HCT116 (cell line): ENCODE measurements at regions not wholly inside any gene's neighbourhood (a gene's known extent, or its start where the extent isn't known, plus 50 kb on each side); places are given as distances from the start of the nearest gene placed in this dataset.

Source experiments
- ATAC-seq: fragments of 200-7000 bp; cut with Tn5 transposase; 2 replicates; pipeline ENCODE4 v1.9.1; 2020; ENCODE audit warnings: mild to moderate bottlenecking, moderate library complexity
- BruUV-seq: library from RNA; stranded (reverse); fragments of 400-500 nt; replicated peaks from 2 replicates; lab custom pipeline; 2021; lab: Mats Ljungman, UMichigan
- CTCF ChIA-PET: fragments of 300-600 bp; sonication (Branson Sonifier 250); formaldehyde crosslinking; loops from one replicate; lab custom pipeline; 2021; ENCODE audit warnings: antibody characterized with exemption; lab: Charles Lee
- POLR2A ChIA-PET: fragments of 300-600, 350-600 bp; sonication (Branson Sonifier 250); formaldehyde crosslinking; loops from one replicate; lab custom pipeline; 2021; ENCODE audit warnings: antibody characterized with exemption; lab: Charles Lee
- RAD21 ChIA-PET, 2 experiments: fragments of 300-600 bp; sonication (Branson Sonifier 250); formaldehyde crosslinking; loops; one replicate each; lab custom pipeline; 2023; ENCODE audit warnings: low total read pairs in 2 of 2; ENCODE audit not compliant: uncharacterized antibody in 2 of 2, unreplicated experiment in 2 of 2, low non-redundant PET in 1 of 2; lab: Charles Lee
- DNase-seq: peaks from one replicate; pipeline ENCODE4 v3.0.0-alpha.2; 2010; ENCODE audit warnings: low read depth, low spot score
- H2AFZ ChIP-seq: fragments of 200-600 bp; shearing (Covaris generic), sonication (generic); 2 replicates; pipeline ENCODE4 v1.6.1; 2017; ENCODE audit warnings: low read depth, mixed run types, mixed read lengths, antibody characterized with exemption, low read length; ENCODE audit not compliant: poor library complexity, severe bottlenecking
- H3K27ac ChIP-seq: 2 replicates; pipeline ENCODE4 v1.5.1; 2012; ENCODE audit warnings: low read depth, low read length
- H3K27me3 ChIP-seq: fragments of 200-600 bp; sonication (generic); 2 replicates; pipeline ENCODE4 v1.6.1; 2016; ENCODE audit warnings: mixed run types, low read length, mixed read lengths; ENCODE audit not compliant: insufficient read depth
- H3K36me3 ChIP-seq, 2 experiments: fragments of 200-500 bp in 1 of 2; fragments of 200-600 bp in 1 of 2; sonication (Bioruptor generic) in 1 of 2; sonication (generic) in 1 of 2; 2 replicates each; pipeline versions ENCODE4 v1.5.1 to v1.6.1; 2014 to 2016; ENCODE audit warnings: low read length in 2 of 2, inconsistent platforms in 1 of 2, mixed read lengths in 1 of 2, mixed run types in 1 of 2; ENCODE audit not compliant: insufficient read depth in 2 of 2, control insufficient read depth in 1 of 2
- H3K4me1 ChIP-seq, 2 experiments: fragments of 200-600 bp in 1 of 2; sonication (generic) in 1 of 2; 2 replicates each; pipeline versions ENCODE4 v1.5.1 to v1.6.1; 2012 to 2017; ENCODE audit warnings: low read length in 2 of 2, inconsistent platforms in 1 of 2, mild to moderate bottlenecking in 1 of 2, mixed read lengths in 1 of 2, mixed run types in 1 of 2, moderate library complexity in 1 of 2; ENCODE audit not compliant: insufficient read depth in 2 of 2, control insufficient read depth in 1 of 2
- H3K4me2 ChIP-seq: fragments of 200-600 bp; sonication (generic); 2 replicates; pipeline ENCODE4 v1.6.1; 2017; ENCODE audit warnings: mixed run types, low read length, mixed read lengths
- H3K4me3 ChIP-seq, 2 experiments: fragments of 200-600 bp in 1 of 2; sonication (generic) in 1 of 2; replicated peaks in 1 of 2; 2 replicates each; pipeline ENCODE4 v1.5.1; 2011 to 2016; ENCODE audit warnings: low read length in 2 of 2, control low read depth in 1 of 2, low read depth in 1 of 2, mild to moderate bottlenecking in 1 of 2, mixed read lengths in 1 of 2, mixed run types in 1 of 2
- H3K79me2 ChIP-seq: fragments of 200-600 bp; sonication (generic); 2 replicates; pipeline ENCODE4 v1.6.1; 2017; ENCODE audit warnings: mild to moderate bottlenecking, mixed run types, low read length, moderate library complexity, mixed read lengths; ENCODE audit not compliant: insufficient read depth
- H3K9ac ChIP-seq: fragments of 200-600 bp; sonication (generic); 2 replicates; pipeline ENCODE4 v1.6.1; 2016; ENCODE audit warnings: low read length, mixed read lengths
- H3K9me2 ChIP-seq: fragments of 200-600 bp; sonication (generic), shearing (Covaris generic); 2 replicates; pipeline ENCODE4 v1.6.1; 2017; ENCODE audit warnings: mixed run types, mild to moderate bottlenecking, moderate library complexity; ENCODE audit not compliant: insufficient read depth
- H3K9me3 ChIP-seq, 2 experiments: fragments of 200-500 bp in 1 of 2; fragments of 200-600 bp in 1 of 2; sonication (Bioruptor generic) in 1 of 2; sonication (generic) in 1 of 2; 2 replicates each; pipeline ENCODE4 v1.6.1; 2014 to 2017; ENCODE audit warnings: low read length in 2 of 2, mixed read lengths in 2 of 2, inconsistent platforms in 1 of 2, low read depth in 1 of 2, mild to moderate bottlenecking in 1 of 2, mixed run types in 1 of 2, moderate library complexity in 1 of 2; ENCODE audit not compliant: control insufficient read depth in 1 of 2, insufficient read depth in 1 of 2
- H4K20me1 ChIP-seq: fragments of 200-600 bp; sonication (generic), shearing (Covaris generic); 2 replicates; pipeline ENCODE4 v1.6.1; 2017; ENCODE audit warnings: mixed run types, mild to moderate bottlenecking, moderate library complexity; ENCODE audit not compliant: insufficient read depth
- CBX3 ChIP-seq: IDR thresholded peaks from 2 replicates; pipeline ENCODE4 v1.6.1; 2012; ENCODE audit warnings: low read depth
- CEBPB ChIP-seq: IDR thresholded peaks from 2 replicates; pipeline ENCODE4 v1.6.1; 2012; ENCODE audit warnings: low read depth
- EGR1 ChIP-seq: IDR thresholded peaks from 2 replicates; pipeline ENCODE4 v1.6.1; 2012; ENCODE audit warnings: low read depth
- EZH2 ChIP-seq: fragments of 200-600 bp; sonication (generic); IDR thresholded peaks from 2 replicates; pipeline ENCODE4 v1.6.1; 2017; ENCODE audit warnings: antibody characterized with exemption, mixed run types
- FOSL1 ChIP-seq: IDR thresholded peaks from 2 replicates; pipeline ENCODE4 v1.6.1; 2012; ENCODE audit warnings: low read depth
- POLR2A ChIP-seq: IDR thresholded peaks from 2 replicates; pipeline ENCODE4 v1.7.0; 2011; ENCODE audit warnings: borderline replicate concordance; ENCODE audit not compliant: insufficient read depth, insufficient read length; ENCODE audit errors: extremely low read depth
- POLR2AphosphoS5 ChIP-seq: IDR thresholded peaks from 2 replicates; pipeline ENCODE4 v1.6.1; 2011; ENCODE audit warnings: mild to moderate bottlenecking, low read depth, low read length, moderate library complexity
- SIN3A ChIP-seq: IDR thresholded peaks from 2 replicates; pipeline ENCODE4 v1.6.1; 2012; ENCODE audit warnings: low read depth
- SP1 ChIP-seq: IDR thresholded peaks from 2 replicates; pipeline ENCODE4 v1.6.1; 2012; ENCODE audit warnings: low read depth
- YY1 ChIP-seq: IDR thresholded peaks from 2 replicates; pipeline ENCODE4 v1.6.1; 2011; ENCODE audit warnings: low read length, low read depth, moderate library complexity, mild to moderate bottlenecking; ENCODE audit not compliant: insufficient replicate concordance; ENCODE audit errors: extremely low read depth
- ZNF274 ChIP-seq: fragments of 200-500 bp; sonication (Bioruptor generic); IDR thresholded peaks from 2 replicates; pipeline ENCODE4 v1.6.1; 2014; ENCODE audit warnings: mild to moderate bottlenecking, low read depth, low read length, inconsistent platforms
- intact Hi-C: fragments of 100-400 bp; cut with micrococcal nuclease; formaldehyde crosslinking; loops from 2 replicates; pipeline ENCODE4 v1.10.0; 2022
- TF ChIP-seq, protein P1 (sequence below), 3 experiments: fragments of 200-600 bp in 1 of 3; sonication (generic) in 1 of 3; IDR thresholded peaks in 2 of 3; conservative IDR thresholded peaks in 1 of 3; 2 replicates each; pipeline ENCODE4 v1.5.1; 2012 to 2017; ENCODE audit warnings: low read depth in 2 of 3, low read length in 2 of 3, antibody characterized with exemption in 1 of 3, borderline replicate concordance in 1 of 3, control low read depth in 1 of 3, mild to moderate bottlenecking in 1 of 3, mixed read lengths in 1 of 3, mixed run types in 1 of 3, moderate library complexity in 1 of 3; ENCODE audit not compliant: insufficient read depth in 1 of 3
- TF ChIP-seq, protein P2 (sequence below): IDR thresholded peaks from 2 replicates; pipeline ENCODE4 v1.6.1; 2012

- POLR2A ChIA-PET, result no interaction called here
Observed at GRCh38 chr3:82791241-82791640, 1029.8 kb upstream of the GBE1 start.

More at GRCh38 chr3:82791241-82791640, 1029.8 kb upstream of the GBE1 start:
- H3K36me3 ChIP-seq, result no peaks in the 10 kb centered on the region
- H4K20me1 ChIP-seq, result no peaks in the 10 kb centered on the region
- no TSS peak for BruUV-seq
- no peak overlapping the region for H3K27ac ChIP-seq
- H3K27me3 ChIP-seq, result no peaks in the 10 kb centered on the region
- no peak overlapping the region for H3K4me2 ChIP-seq
- CTCF ChIA-PET, result no interaction called here
- DNase-seq, result no peak
- no peak overlapping the region for H2AFZ ChIP-seq
- intact Hi-C loops, result no loop called here
- peaks cover 8% of the 10 kb centered on the region in 2 experiments; a peak in 3 of 4 replicates for H3K9me3 ChIP-seq
- H3K4me3 ChIP-seq, result no peak overlapping the region
- no peak overlapping the region for H3K9ac ChIP-seq
- TF ChIP-seq CEBPB (no peak), SP1 (no peak), SIN3A (no peak), EZH2 (no peak), CBX3 (no peak), FOSL1 (no peak), POLR2AphosphoS5 (no peak), EGR1 (no peak), POLR2A (no peak), ZNF274 (no peak), YY1 (no peak)
- TF ChIP-seq, protein P1, sequence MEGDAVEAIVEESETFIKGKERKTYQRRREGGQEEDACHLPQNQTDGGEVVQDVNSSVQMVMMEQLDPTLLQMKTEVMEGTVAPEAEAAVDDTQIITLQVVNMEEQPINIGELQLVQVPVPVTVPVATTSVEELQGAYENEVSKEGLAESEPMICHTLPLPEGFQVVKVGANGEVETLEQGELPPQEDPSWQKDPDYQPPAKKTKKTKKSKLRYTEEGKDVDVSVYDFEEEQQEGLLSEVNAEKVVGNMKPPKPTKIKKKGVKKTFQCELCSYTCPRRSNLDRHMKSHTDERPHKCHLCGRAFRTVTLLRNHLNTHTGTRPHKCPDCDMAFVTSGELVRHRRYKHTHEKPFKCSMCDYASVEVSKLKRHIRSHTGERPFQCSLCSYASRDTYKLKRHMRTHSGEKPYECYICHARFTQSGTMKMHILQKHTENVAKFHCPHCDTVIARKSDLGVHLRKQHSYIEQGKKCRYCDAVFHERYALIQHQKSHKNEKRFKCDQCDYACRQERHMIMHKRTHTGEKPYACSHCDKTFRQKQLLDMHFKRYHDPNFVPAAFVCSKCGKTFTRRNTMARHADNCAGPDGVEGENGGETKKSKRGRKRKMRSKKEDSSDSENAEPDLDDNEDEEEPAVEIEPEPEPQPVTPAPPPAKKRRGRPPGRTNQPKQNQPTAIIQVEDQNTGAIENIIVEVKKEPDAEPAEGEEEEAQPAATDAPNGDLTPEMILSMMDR (IDR thresholded peaks at IDR 0.05 in 2 of 3, conservative IDR thresholded peaks at IDR 0.05 in 1 of 3; ENCODE audit: borderline replicate concordance in 1 of 3, insufficient read depth in 1 of 3, low read depth in 2 of 3, low read length in 2 of 3), result no peak
- TF ChIP-seq, protein P2, sequence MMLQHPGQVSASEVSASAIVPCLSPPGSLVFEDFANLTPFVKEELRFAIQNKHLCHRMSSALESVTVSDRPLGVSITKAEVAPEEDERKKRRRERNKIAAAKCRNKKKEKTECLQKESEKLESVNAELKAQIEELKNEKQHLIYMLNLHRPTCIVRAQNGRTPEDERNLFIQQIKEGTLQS, result no peak
- H3K79me2 ChIP-seq, result no peaks in the 10 kb centered on the region
- RAD21 ChIA-PET, result no interaction called here
- H3K4me1 ChIP-seq, result no peaks in the 10 kb centered on the region
- ATAC-seq, result no peak
- no peaks in the 10 kb centered on the region for H3K9me2 ChIP-seq
